ENCODE measurements at regions not wholly inside any gene's neighbourhood (a gene's known extent, or its start where the extent isn't known, plus 50 kb on each side); places are given as distances from the start of the nearest gene placed in this dataset.
"Not testable (repeated sequence)": the region's sequence is repeated elsewhere in the genome, so short reads cannot be mapped to it uniquely, and the experiment has no call there.

GRCh38 chr13:73162912-73163911, 104.4 kb downstream of the KLF5 start:
- CTCF ChIA-PET = interaction anchor here (0.7 kb wide), 1 partner anchor 100 kb away, joined by 3 read pairs; no protein-coding TSS in a partner anchor
- POLR2A ChIA-PET = no interaction called here

- CTCF ChIA-PET = not testable (repeated sequence)
Observed at GRCh38 chr13:73160371-73161031, 101.7 kb downstream of the KLF5 start.

DNA sequence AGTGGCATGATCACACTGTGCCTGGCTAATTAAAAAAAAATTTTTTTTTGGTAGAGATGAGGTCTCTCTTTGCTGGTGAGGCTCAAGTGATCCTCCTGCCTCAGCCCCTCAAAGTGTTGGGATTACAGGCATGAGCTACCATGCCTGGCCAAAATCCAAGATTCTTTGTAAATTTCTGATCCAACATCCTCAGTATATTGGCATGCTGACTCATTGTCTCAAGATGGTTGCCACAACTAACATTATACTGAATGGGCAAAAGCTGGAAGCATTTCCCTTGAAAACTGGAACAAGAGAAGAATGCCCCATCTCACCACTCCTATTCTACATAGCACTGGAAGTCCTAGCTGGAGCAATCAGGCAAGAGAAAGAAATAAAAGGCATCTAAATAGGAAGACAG, 100.0 kb downstream of the KLF5 start:
- ChIA-PET POLR2A (no interaction called here), CTCF (no interaction called here)

More at GRCh38 chr13:73160371-73161031, 101.7 kb downstream of the KLF5 start:
- POLR2A ChIA-PET = not testable (repeated sequence)

DNA sequence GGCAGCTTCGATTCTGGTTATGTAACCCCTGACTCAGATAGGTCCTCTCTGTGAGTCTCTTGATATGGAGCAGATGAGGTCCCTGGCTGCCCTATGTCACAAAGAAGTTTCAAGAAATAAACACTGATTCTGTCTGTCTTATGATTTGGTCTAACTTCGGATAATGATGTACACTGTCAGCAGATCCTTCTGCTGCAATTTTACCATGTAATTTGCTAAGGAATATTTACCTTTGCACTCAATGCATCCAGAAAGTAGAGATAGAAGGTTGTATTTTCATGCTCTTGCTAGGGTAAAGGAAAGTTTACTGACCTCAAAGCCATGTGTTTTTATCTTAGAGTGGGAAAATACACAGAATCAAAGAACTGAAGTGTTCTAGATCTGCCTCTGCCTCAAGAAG, 98.2 kb downstream of the KLF5 start:
- ChIA-PET CTCF (no interaction called here), POLR2A (no interaction called here)

- CTCF ChIA-PET = no interaction called here
- POLR2A ChIA-PET = no interaction called here
Observed at GRCh38 chr13:73146707-73147106, 87.9 kb downstream of the KLF5 start.

GRCh38 chr13:73142071-73142470, 83.3 kb downstream of the KLF5 start:
- CTCF ChIA-PET = interaction anchor here (0.6 kb wide), 1 partner anchor 37 kb away, joined by 3 read pairs; no protein-coding TSS in a partner anchor

DNA sequence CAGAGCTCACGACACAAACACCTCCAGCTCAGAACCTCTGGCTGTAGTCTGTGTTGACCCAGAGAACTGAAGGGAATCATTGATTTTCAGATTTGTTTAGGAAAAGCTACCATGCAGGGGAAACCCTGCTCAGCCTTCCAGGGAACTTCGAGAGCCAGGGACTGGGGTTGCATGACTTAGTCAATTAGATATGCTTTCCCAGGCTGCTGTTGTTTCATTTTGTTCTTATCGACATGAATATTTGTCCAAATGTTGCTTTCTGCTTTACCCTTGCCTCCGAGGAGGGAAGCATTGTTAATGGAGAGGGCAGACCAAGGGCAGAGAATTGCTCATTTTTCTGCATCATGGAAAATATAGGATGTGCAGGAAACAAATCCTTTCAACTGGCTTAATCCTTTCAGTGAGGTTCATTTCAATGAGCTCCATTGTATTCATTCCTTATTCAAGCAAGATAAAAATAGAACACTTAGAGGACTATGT, 82.5 kb downstream of the KLF5 start:
- POLR2A ChIA-PET = no interaction called here
- CTCF ChIA-PET = no interaction called here

More at GRCh38 chr13:73142071-73142470, 83.3 kb downstream of the KLF5 start:
- POLR2A ChIA-PET = no interaction called here

DNA sequence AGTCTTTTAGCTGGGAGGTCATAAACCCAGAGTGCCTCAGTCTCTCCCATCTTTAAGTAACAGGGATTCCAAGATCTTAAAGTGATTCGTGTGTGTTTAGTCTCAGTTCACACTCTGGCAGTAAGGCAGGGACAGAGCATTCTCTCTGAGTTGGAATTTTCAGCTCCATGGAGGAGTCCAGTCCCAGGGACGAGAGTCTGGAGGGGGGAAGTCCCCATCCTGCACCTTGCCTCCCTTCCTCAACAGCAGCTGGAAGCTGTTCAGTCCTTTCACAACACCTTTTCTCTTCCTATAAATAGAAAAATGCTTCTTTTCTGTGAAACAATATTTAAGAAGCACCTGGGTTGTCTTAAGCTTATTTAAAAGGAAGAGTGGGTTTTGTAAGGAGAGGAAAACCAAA, 82.0 kb downstream of the KLF5 start:
- ChIA-PET POLR2A (no interaction called here), CTCF (no interaction called here)

GRCh38 chr13:73138638-73139491, 80.1 kb downstream of the KLF5 start:
- ChIA-PET CTCF (no interaction called here), POLR2A (no interaction called here)

- CTCF ChIA-PET = no interaction called here
- POLR2A ChIA-PET = no interaction called here
Observed at GRCh38 chr13:73138276-73138637, 79.5 kb downstream of the KLF5 start.

DNA sequence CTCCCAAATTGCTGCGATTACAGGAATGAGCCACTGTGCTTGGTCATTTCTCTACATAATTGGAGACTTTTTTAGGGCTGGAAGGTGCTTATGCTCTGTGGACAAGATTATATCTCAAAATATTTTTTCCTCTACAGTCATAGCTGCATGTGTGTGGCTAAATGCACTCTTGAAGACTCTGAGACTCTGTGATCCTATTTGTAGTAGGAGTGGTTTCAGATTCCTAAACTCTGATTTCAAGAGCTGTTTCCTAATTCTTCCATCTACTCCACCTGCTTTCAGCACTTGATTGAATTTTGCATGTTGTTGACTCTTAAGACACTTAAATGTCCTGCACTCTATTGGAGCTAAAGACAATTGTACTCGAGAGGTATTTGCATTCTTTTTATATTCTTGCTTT, 78.0 kb downstream of the KLF5 start:
- ChIA-PET CTCF (no interaction called here), POLR2A (no interaction called here)

GRCh38 chr13:73133531-73133930, 74.7 kb downstream of the KLF5 start:
- POLR2A ChIA-PET = no interaction called here
- CTCF ChIA-PET = interaction anchor here (0.7 kb wide), 1 partner anchor 124 kb away, joined by 3 read pairs; no protein-coding TSS in a partner anchor

DNA sequence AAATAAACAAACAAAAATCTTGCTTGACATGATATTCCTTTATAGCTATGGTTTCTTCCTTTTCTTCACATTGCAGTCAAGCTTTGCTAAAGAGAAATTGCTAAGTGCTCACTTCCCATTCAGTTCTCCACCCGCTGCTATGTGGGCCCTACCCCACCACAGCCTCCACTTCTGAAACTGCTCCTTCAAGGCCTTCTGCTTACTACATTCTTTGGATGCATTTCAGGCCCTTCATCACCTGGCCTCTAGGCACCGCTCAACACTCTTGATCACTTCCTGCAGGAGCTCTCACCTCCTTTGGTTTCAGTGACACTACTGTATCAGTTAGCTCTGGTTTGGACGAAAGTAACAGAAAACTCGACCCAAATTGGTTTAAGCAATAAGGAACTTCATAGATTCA, 72.4 kb downstream of the KLF5 start:
- ChIA-PET POLR2A (no interaction called here), CTCF (no interaction called here)

DNA sequence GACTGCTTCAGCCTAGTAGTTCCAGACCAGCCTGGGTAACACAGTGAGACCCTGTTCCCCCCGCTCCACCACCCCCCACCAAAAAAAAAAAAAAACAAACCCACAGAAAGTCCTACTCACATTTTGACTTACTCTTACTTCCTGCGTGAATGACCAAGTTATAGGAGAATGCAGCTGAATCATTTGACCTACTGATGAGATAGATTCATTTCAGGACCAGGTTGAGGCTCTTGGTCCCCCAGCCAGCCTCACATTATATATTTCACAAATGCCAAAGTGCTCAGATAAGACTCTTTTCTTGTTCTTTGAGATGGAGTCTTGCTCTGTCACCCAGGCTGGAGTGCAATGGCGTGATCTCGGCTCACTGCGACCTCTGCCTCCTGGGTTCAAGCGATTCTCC, 70.2 kb downstream of the KLF5 start:
- ChIA-PET CTCF (no interaction called here), POLR2A (no interaction called here)

Measured in activated CD8-positive, alpha-beta memory T cell treated with anti-CD3 and anti-CD28 coated beads for 36 hours (primary cell).